SK-N-SH treated with all-trans-retinoic acid at 6 μM for 48 hours (cell line): ENCODE measurements at regions not wholly inside any gene's neighbourhood (a gene's known extent, or its start where the extent isn't known, plus 50 kb on each side); places are given as distances from the start of the nearest gene placed in this dataset.

Source experiments
- BACH2 ChIP-seq: fragments of 250-450 bp; sonication (Bioruptor Pico); IDR thresholded peaks from 2 replicates; pipeline ENCODE4 v1.9.0; 2021; ENCODE audit warnings: mild to moderate bottlenecking, borderline replicate concordance
- CSDC2 ChIP-seq: fragments of 250-450 bp; sonication (Bioruptor Pico); IDR thresholded peaks from 2 replicates; pipeline ENCODE4 v1.5.0; 2020; ENCODE audit warnings: mild to moderate bottlenecking, moderate library complexity
- ISL1 ChIP-seq: fragments of 250-450 bp; sonication (Bioruptor Pico); IDR thresholded peaks from 2 replicates; pipeline ENCODE4 v2.1.2; 2022; ENCODE audit warnings: mild to moderate bottlenecking, moderate library complexity
- TOX ChIP-seq: fragments of 250-450 bp; sonication (Bioruptor Pico); IDR thresholded peaks from 2 replicates; pipeline ENCODE4 v1.8.0; 2021; ENCODE audit warnings: mild to moderate bottlenecking, moderate library complexity, borderline replicate concordance
- TF ChIP-seq, protein P1 (sequence below): fragments of 250-450 bp; sonication (Bioruptor Pico); IDR thresholded peaks from 2 replicates; pipeline ENCODE4 v1.8.0; 2020; ENCODE audit warnings: mild to moderate bottlenecking, moderate library complexity, borderline replicate concordance

DNA sequence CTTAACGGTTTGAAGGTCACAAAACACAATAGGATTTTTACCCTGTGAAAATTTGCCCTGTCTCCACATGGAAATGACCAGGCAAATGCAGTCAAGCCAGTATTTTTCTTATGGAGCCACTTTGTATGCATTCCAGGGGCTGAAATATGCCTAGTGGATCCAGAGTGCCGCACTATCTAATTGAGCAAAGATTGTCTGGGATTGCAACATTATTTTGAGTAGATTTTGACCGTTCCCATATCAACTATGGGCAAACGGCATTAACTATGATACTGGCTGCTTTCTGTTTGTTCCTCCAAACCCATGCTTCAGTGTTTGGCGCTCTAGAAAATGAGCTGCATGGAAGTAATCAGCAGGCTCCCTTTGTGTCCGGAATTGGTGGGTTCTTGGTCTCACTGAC, 223.0 kb downstream of the BTG1 start:
- no peak for TF ChIP-seq ISL1 (CRISPR knock-in tag)
- no peak for TF ChIP-seq TOX (CRISPR knock-in tag)
- no peak for TF ChIP-seq BACH2 (CRISPR knock-in tag)
- TF ChIP-seq, protein P1, sequence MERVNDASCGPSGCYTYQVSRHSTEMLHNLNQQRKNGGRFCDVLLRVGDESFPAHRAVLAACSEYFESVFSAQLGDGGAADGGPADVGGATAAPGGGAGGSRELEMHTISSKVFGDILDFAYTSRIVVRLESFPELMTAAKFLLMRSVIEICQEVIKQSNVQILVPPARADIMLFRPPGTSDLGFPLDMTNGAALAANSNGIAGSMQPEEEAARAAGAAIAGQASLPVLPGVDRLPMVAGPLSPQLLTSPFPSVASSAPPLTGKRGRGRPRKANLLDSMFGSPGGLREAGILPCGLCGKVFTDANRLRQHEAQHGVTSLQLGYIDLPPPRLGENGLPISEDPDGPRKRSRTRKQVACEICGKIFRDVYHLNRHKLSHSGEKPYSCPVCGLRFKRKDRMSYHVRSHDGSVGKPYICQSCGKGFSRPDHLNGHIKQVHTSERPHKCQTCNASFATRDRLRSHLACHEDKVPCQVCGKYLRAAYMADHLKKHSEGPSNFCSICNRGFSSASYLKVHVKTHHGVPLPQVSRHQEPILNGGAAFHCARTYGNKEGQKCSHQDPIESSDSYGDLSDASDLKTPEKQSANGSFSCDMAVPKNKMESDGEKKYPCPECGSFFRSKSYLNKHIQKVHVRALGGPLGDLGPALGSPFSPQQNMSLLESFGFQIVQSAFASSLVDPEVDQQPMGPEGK: no peak
- TF ChIP-seq CSDC2 (CRISPR knock-in tag): no peak
